ENCODE measurements at regions not wholly inside any gene's neighbourhood (a gene's known extent, or its start where the extent isn't known, plus 50 kb on each side); places are given as distances from the start of the nearest gene placed in this dataset.
"Not testable (repeated sequence)": the region's sequence is repeated elsewhere in the genome, so short reads cannot be mapped to it uniquely, and the experiment has no call there.

GRCh38 chr11:67873223-67873622 lies 130.7 kb downstream of the UNC93B1 start:
- DNase-seq (ENCODE audit: low read depth): not testable (repeated sequence)

GRCh38 chr11:67871168-67871567 lies 132.7 kb downstream of the UNC93B1 start:
- not testable (repeated sequence) for DNase-seq (ENCODE audit: low read depth)

GRCh38 chr11:67862896-67863295 lies 141.0 kb downstream of the UNC93B1 start:
- DNase-seq (ENCODE audit: low read depth): not testable (repeated sequence)

GRCh38 chr11:67859513-67860161 lies 144.3 kb downstream of the UNC93B1 start:
- peak; percentile 13 for DNase-seq (ENCODE audit: low read depth)

GRCh38 chr11:67850747-67851146 lies 153.2 kb downstream of the UNC93B1 start:
- DNase-seq (ENCODE audit: low read depth): not testable (repeated sequence)

GRCh38 chr11:67849766-67850165 lies 154.1 kb downstream of the UNC93B1 start:
- not testable (repeated sequence) for DNase-seq (ENCODE audit: low read depth)

GRCh38 chr11:67847896-67848875 lies 155.7 kb downstream of the UNC93B1 start:
- DNase-seq (ENCODE audit: low read depth): not testable (repeated sequence)

- DNase-seq (ENCODE audit: low read depth): not testable (repeated sequence)
Observed at GRCh38 chr11:67846303-67846702, 157.6 kb downstream of the UNC93B1 start.

GRCh38 chr11:67845296-67845695 lies 158.6 kb downstream of the UNC93B1 start:
- DNase-seq (ENCODE audit: low read depth): not testable (repeated sequence)

GRCh38 chr11:67840599-67840998 lies 163.3 kb downstream of the UNC93B1 start:
- not testable (repeated sequence) for DNase-seq (ENCODE audit: low read depth)

GRCh38 chr11:67830152-67830551 lies 155.7 kb upstream of the ALDH3B2 start:
- not testable (repeated sequence) for DNase-seq (ENCODE audit: low read depth)

- DNase-seq (ENCODE audit: low read depth): not testable (repeated sequence)
Observed at GRCh38 chr11:67826951-67827296, 152.5 kb upstream of the ALDH3B2 start.

GRCh38 chr11:67826028-67826950 lies 151.9 kb upstream of the ALDH3B2 start:
- DNase-seq (ENCODE audit: low read depth): not testable (repeated sequence)

GRCh38 chr11:67824861-67825260 lies 150.4 kb upstream of the ALDH3B2 start:
- not testable (repeated sequence) for DNase-seq (ENCODE audit: low read depth)

GRCh38 chr11:67820081-67820480 lies 145.7 kb upstream of the ALDH3B2 start:
- no peak for DNase-seq (ENCODE audit: low read depth)

GRCh38 chr11:67817558-67817957 lies 143.1 kb upstream of the ALDH3B2 start:
- DNase-seq (ENCODE audit: low read depth): not testable (repeated sequence)

- not testable (repeated sequence) for DNase-seq (ENCODE audit: low read depth)
Observed at GRCh38 chr11:67809301-67809700, 134.9 kb upstream of the ALDH3B2 start.

- DNase-seq (ENCODE audit: low read depth): not testable (repeated sequence)
Observed at GRCh38 chr11:67807896-67808295, 133.5 kb upstream of the ALDH3B2 start.

- not testable (repeated sequence) for DNase-seq (ENCODE audit: low read depth)
Observed at GRCh38 chr11:67806728-67807235, 132.4 kb upstream of the ALDH3B2 start.

GRCh38 chr11:67806183-67806582 lies 131.8 kb upstream of the ALDH3B2 start:
- not testable (repeated sequence) for DNase-seq (ENCODE audit: low read depth)
